HFFc6 (cell line): ENCODE measurements at regions not wholly inside any gene's neighbourhood (a gene's known extent, or its start where the extent isn't known, plus 50 kb on each side); places are given as distances from the start of the nearest gene placed in this dataset.
A peak's percentile ranks its signal among the peaks of the same experiment; 100 is the strongest.

Source experiments
- DNase-seq: peaks from one replicate; pipeline ENCODE4 v3.0.0-alpha.2; 2018
- H3K27ac Mint-ChIP-seq: 2 replicates; pipeline ENCODE4 v1.8.0; 2020; ENCODE audit warnings: mild to moderate bottlenecking, mixed read lengths
- H3K27me3 Mint-ChIP-seq: 2 replicates; pipeline ENCODE4 v1.8.0; 2021; ENCODE audit warnings: mild to moderate bottlenecking, moderate library complexity, mixed read lengths; ENCODE audit not compliant: insufficient read depth
- H3K36me3 Mint-ChIP-seq: 2 replicates; pipeline ENCODE4 v1.8.0; 2021; ENCODE audit warnings: low read depth, mixed read lengths
- H3K4me1 Mint-ChIP-seq: 2 replicates; pipeline ENCODE4 v1.8.0; 2020; ENCODE audit warnings: low read depth, mixed read lengths
- H3K4me3 Mint-ChIP-seq: 2 replicates; pipeline ENCODE4 v1.8.0; 2020; ENCODE audit warnings: mild to moderate bottlenecking, moderate library complexity, mixed read lengths
- H3K9me3 Mint-ChIP-seq: 2 replicates; pipeline ENCODE4 v1.8.0; 2020; ENCODE audit warnings: mild to moderate bottlenecking, mixed read lengths
- TF ChIP-seq, protein P1 (sequence below): fragments of 200-600 bp; sonication (generic); IDR thresholded peaks from 2 replicates; pipeline ENCODE4 v1.5.0; 2021; ENCODE audit warnings: antibody characterized with exemption, mild to moderate bottlenecking

DNA sequence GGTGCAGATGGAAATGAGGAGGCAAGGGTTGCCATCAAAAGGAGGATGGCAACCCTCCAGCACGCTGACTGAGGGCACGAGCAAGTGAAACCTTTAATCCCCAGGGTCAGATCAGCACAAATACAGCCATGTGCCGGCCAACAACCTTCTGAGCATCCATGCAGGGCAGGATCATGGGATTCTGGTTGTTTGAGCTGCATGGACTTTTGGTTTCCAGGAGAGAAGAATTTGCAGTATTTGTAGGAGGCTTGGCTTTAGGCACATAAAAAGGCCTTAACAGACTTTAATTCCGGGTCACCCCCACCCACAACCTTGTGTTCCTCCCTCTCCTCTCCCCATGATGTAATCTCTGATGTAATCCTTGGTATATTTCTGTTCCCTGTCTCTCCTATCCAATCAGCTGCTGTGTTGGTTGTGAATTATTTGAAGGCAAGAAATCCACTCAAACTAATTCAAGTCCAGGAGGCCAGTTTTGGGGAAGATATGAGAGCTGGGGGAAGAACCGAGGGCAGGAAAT, 254.3 kb downstream of the SHQ1 start:
- Mint-ChIP-seq H3K27ac (no peak overlapping the region), H3K36me3 (no peaks in the 10 kb centered on the region), H3K9me3 (no peaks in the 10 kb centered on the region), H3K4me3 (no peak overlapping the region), H3K27me3 (peaks cover 5% of the 10 kb centered on the region), H3K4me1 (peaks cover 60% of the 10 kb centered on the region)
- DNase-seq, result no peak
- TF ChIP-seq, protein P1, sequence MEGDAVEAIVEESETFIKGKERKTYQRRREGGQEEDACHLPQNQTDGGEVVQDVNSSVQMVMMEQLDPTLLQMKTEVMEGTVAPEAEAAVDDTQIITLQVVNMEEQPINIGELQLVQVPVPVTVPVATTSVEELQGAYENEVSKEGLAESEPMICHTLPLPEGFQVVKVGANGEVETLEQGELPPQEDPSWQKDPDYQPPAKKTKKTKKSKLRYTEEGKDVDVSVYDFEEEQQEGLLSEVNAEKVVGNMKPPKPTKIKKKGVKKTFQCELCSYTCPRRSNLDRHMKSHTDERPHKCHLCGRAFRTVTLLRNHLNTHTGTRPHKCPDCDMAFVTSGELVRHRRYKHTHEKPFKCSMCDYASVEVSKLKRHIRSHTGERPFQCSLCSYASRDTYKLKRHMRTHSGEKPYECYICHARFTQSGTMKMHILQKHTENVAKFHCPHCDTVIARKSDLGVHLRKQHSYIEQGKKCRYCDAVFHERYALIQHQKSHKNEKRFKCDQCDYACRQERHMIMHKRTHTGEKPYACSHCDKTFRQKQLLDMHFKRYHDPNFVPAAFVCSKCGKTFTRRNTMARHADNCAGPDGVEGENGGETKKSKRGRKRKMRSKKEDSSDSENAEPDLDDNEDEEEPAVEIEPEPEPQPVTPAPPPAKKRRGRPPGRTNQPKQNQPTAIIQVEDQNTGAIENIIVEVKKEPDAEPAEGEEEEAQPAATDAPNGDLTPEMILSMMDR, result no peak

DNA sequence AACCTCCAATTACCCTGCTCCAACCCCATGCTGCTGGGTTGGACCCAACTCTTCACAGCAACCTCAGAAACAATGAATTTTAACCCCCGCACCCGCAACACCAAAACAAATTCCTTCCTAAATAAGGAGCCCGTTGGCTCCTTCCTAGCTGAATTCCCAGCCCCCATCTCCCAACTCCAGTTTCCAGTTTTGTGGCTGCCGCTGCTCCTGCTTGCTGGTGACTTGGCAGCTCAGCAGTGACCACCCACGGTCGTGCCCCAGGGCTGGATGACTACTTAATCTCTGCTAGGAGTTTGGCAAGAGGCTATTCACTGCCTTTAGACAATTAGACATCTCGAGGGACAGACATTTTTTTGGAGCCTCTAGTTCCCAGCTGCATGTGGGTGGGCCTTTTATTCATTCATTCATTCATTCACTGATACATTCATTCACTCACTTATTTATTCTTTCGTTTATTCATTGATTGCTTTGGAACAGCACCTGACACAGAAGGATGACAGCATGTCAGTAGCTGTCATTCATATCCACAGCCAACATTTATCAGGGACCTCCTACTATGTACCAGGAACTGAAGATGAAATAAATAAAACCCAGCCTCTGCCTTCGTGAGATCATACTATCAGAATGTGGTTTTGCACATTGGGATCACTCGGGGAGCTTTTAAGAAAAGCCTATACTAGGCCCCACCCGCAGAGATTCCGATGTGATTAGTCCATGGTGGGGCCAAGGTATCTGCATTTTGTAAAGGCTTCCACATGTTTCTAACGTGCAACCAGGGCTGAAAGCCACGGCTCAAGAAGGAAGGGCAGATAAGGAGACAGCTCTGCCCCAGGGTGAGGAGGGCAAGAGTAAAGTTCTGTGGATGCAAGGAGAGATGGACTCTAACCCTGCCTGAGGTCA, 256.5 kb downstream of the SHQ1 start:
- peak overlapping the region; percentile 76 for H3K4me3 Mint-ChIP-seq
- H3K9me3 Mint-ChIP-seq, result no peaks in the 10 kb centered on the region
- peak; percentile 96 for DNase-seq
- TF ChIP-seq, protein P1, result no peak
- peaks cover 47% of the 10 kb centered on the region for H3K4me1 Mint-ChIP-seq
- peak overlapping the region; percentile 88 for H3K27ac Mint-ChIP-seq
- H3K36me3 Mint-ChIP-seq, result no peaks in the 10 kb centered on the region
- H3K27me3 Mint-ChIP-seq, result peaks cover 5% of the 10 kb centered on the region; the same call in 1 of the 2 replicates

DNA sequence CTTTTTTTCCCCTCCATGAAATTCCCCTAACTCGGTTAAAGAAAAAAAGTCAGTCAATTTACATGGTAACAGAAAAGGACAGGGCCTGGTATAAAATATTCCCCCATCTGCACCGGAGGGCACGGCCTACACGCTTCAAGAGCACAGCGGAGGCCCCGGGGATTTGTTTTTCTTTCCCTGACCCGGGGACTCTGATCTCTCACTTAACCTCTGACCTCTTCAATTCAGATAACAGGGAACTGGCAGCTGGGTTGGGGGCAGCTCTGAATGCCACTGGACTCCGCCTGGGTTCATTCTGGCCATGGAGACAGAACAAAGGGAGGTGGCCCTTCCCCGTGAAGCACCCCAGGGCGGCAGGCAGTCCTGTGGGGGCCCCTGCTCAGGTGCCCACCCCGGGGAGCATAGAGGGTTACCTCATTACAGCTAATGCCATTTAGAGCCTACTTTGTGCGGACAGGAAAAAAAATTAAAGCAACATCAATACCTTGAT, 257.5 kb downstream of the SHQ1 start:
- peaks cover 40% of the 10 kb centered on the region for H3K4me1 Mint-ChIP-seq
- peak overlapping the region; percentile 88 for H3K27ac Mint-ChIP-seq
- no peaks in the 10 kb centered on the region for H3K36me3 Mint-ChIP-seq
- TF ChIP-seq, protein P1, result no peak
- peaks cover 10% of the 10 kb centered on the region for H3K27me3 Mint-ChIP-seq
- DNase-seq, result no peak
- H3K4me3 Mint-ChIP-seq, result peak overlapping the region; percentile 76; the same call in 1 of the 2 replicates
- no peaks in the 10 kb centered on the region for H3K9me3 Mint-ChIP-seq

DNA sequence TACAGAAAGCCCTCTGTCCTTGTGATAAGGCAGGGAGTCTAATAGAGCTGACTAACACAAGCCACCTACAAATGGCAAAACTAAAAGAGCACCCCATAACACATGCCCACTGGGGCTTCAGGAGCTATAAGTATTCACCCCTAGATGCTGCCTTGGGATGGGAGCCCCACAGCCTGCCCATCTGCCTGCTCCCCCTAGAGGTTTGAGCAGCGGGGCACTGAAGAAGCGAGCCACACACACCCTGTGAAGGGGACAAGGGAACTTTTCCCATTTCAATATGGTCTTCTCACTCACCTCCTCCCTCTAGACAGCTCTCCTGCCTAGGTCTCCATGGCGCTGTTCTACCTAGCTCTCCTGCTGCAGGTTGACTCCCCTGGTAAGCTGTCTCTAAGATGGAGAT, 261.0 kb downstream of the SHQ1 start:
- Mint-ChIP-seq H3K4me1 (peaks cover 19% of the 10 kb centered on the region), H3K9me3 (no peaks in the 10 kb centered on the region), H3K36me3 (no peaks in the 10 kb centered on the region), H3K27ac (no peak overlapping the region), H3K27me3 (peaks cover 12% of the 10 kb centered on the region), H3K4me3 (no peak overlapping the region)
- no peak for DNase-seq
- TF ChIP-seq, protein P1, result peak; percentile 28; the same call in 1 of the 2 replicates

DNA sequence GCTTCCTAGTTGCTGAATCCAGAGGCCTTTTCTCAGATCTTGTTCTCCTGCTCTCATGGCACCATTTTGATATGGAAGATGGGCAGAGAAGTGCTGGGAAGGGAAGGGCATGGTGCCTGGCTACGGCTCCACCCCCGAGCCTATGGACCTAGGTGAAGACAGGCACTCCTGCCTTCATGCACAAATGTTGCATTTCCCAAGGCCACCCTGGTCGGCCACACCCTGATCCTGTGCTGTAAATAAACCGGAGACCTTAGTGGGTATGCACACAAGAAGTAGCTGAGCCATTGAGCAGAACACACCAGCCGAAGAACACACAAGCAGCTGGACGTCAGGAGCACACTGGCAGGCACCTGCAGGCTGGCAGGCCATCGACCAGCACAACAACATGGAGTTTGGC, 261.6 kb downstream of the SHQ1 start:
- no peak for DNase-seq
- Mint-ChIP-seq H3K4me3 (no peak overlapping the region), H3K36me3 (no peaks in the 10 kb centered on the region), H3K4me1 (peaks cover 13% of the 10 kb centered on the region), H3K27ac (no peak overlapping the region), H3K9me3 (no peaks in the 10 kb centered on the region), H3K27me3 (peaks cover 12% of the 10 kb centered on the region)
- TF ChIP-seq, protein P1, result no peak
